ENCODE measurements at regions not wholly inside any gene's neighbourhood (a gene's known extent, or its start where the extent isn't known, plus 50 kb on each side); places are given as distances from the start of the nearest gene placed in this dataset.

- TF ChIP-seq POLR2AphosphoS5 (IDR thresholded peaks at IDR 0.05) (no peak), POLR2A (IDR thresholded peaks at IDR 0.05) (no peak)
Observed at GRCh38 chr14:30064454-30064853, 136.8 kb upstream of the PRKD1 start.

All from breast epithelium (tissue), 3 donors.